NCI-H2081 treated with DMSO at 0.1 percent for 48 hours (cell line): ENCODE measurements at regions not wholly inside any gene's neighbourhood (a gene's known extent, or its start where the extent isn't known, plus 50 kb on each side); places are given as distances from the start of the nearest gene placed in this dataset.
"Not testable (repeated sequence)": the region's sequence is repeated elsewhere in the genome, so short reads cannot be mapped to it uniquely, and the experiment has no call there.

Experiments used
- DNase-seq: peaks from one replicate; lab custom pipeline; 2025; lab: John Stamatoyannopoulos, UW

GRCh38 chr10:118916777-118917176 is 112.7 kb upstream of the NANOS1 start:
- no peak for DNase-seq

DNA sequence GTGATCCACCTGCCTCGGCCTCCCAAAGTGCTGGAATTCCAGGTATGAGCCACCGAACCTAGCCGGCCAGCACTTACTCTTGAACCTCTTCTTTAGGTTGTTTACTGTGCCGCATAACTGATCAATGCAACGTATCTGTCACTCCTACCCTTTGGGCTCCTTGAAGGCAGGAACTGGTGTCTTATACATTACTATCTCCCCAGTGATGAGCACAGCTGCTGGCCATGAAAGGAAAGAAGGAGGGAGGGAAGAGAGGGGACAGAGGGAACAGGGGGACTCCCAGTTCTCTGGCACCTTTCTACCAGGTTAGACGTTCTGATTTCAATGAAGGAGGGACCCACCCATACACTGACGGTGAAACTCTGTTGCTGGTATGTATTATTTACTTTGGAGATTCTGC is 111.8 kb upstream of the NANOS1 start:
- no peak for DNase-seq

DNA sequence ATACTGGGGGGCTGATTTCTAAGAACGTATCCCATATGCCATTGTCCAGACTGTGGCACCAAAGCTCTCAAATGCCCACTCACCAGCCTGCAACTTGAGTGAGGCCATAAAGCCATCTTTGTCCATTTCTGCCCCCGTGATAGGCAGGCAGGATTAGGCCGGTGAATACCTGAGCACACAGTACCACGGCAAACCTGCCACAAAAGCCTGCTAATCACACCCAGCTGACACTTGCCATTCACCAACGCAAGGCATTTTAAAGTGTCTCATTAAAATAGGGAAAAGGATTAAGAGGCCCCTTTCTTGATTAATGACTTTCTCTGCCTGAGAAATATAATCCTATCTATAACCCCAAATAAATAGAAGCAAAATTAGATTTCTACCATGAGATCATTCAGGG is 111.4 kb upstream of the NANOS1 start:
- no peak for DNase-seq

GRCh38 chr10:118918587-118918986 is 110.9 kb upstream of the NANOS1 start:
- no peak for DNase-seq

DNA sequence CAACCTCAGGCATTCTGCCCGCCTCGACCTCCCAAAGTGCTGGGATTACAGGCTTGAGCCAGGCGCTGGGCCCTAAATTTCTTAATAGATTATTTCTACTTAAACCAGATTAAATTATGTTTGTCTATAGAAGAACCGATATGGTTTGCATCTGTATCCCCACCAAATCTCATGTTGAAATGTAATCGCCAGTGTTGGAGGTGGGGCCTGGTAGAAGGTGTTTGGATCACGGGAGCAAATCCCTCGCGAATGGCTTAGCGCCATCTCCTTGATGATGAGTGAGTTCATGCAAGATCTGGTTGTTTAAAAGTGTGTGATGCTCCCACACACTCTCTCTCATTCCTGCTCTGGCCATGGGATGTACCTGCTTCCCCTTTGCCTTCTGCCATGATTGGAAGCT is 109.3 kb upstream of the NANOS1 start:
- DNase-seq = no peak

DNA sequence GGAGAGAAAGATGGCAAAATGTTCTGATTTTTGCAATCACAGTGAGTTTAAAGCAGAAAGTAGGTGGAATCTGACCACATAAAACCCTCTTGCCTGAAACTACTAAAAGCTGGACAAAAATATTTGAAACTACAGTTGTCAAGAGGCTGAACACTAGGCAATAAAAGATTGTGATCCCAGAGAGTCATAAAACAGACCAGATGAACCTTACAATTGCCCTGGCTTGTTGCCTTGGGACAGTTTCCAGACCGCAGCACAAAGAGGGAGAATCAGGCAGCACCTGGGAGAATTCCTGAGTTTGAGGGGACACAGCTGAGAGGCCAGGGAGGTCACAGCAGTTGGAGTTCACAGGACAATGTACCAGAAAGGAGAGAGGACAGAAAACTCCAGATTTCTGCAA is 107.3 kb upstream of the NANOS1 start:
- no peak for DNase-seq

GRCh38 chr10:118922972-118923371 is 106.5 kb upstream of the NANOS1 start:
- no peak for DNase-seq

- DNase-seq = no peak
These were observed 105.0 kb upstream of the NANOS1 start for GRCh38 chr10:118924493-118924892.

DNA sequence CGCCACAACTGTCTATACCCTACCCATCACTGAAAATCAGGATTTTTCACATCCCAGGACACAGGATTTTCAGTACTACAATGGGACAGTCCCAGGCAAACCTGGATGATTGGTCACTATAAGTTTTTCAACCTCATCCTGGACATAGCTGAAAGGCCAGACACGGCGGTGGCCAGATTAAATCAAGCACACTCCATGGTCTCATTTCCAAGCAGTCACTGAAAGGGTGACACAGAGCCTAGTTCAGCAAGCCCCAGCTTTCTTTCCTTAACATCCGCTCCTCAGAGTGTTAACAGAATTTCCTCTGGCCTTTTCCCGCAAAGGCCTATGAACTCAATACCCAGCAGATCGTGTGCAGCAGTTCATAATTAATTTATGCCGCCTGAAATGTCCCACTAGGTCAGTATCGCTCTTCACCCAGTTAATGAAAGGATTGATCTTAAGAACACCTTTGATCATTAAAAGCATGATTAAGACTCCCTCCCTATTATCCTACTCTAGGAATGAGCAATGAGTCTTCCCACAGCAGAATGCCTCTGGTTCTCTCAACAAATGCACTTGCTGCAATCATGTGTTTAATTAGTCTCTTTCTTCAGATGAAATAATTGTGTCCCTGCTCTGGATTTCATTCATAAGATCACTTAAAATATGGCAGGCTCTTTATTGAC is 104.0 kb upstream of the NANOS1 start:
- DNase-seq = no peak

GRCh38 chr10:118926072-118926417 is 103.5 kb upstream of the NANOS1 start:
- DNase-seq = no peak

DNA sequence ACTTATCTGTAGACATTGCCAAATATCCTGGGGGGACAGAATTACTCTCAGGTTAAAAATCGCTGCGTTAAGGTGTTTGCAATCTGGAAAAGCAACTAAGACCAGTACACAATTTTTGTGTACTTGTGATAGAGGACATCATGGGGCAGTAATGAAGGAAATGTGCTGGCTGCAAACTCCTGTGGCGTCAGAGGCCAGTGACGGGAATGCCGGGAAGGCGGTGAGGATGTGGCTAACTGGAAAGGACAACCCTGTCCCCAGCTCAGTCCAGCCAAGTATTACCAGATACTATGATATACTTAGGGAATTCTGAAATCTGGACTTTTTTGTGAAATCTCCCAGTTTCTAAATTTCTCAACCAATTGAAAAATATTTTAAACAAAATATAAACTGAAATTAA is 103.1 kb upstream of the NANOS1 start:
- DNase-seq = no peak

- DNase-seq = no peak
These were observed 102.6 kb upstream of the NANOS1 start for GRCh38 chr10:118926903-118927302.

DNA sequence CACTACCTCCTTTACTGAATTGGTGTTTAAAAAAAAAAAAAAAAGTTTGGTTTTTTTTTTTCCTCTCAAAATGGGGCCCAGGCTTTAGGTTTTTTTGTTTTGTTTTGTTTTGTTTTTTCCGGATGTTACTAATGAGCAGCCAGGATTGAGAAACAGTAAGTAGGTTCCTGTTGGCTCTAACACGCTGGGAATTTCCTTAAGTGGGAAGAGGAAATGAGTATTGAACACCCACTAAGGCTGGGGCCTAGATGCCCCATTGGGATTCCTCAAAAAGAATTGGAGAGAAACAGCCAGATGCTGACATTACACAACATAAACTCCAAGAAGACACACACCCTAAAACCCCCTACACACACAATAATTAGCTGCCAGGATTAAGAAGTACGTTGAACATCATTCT is 102.2 kb upstream of the NANOS1 start:
- no peak for DNase-seq

- DNase-seq = no peak
These were observed 98.9 kb upstream of the NANOS1 start for GRCh38 chr10:118930614-118931013.

- DNase-seq = no peak
These were observed 98.1 kb upstream of the NANOS1 start for GRCh38 chr10:118931436-118931835.

- DNase-seq = not testable (repeated sequence)
These were observed 97.4 kb upstream of the NANOS1 start for GRCh38 chr10:118932154-118932553.

DNA sequence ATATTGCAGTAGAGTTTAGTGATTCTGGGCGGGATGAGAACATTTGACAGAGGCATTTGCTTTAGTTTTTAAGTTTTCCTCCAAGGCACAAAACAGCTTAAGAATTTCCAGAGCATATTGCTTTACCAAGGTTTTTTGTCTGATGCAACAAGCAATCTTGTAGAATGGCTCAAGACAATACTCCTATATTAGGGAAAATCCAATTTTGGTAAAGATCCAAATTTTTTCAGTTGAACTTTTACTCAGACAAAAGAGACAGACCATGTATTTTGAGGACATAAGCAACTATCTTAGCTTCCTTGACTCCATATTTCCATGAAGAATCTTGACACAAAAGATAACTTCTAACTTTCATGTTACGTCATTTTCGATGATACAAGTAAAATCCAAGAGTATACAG is 92.3 kb upstream of the NANOS1 start:
- DNase-seq = no peak

- no peak for DNase-seq
These were observed 90.1 kb upstream of the NANOS1 start for GRCh38 chr10:118939211-118940007.

DNA sequence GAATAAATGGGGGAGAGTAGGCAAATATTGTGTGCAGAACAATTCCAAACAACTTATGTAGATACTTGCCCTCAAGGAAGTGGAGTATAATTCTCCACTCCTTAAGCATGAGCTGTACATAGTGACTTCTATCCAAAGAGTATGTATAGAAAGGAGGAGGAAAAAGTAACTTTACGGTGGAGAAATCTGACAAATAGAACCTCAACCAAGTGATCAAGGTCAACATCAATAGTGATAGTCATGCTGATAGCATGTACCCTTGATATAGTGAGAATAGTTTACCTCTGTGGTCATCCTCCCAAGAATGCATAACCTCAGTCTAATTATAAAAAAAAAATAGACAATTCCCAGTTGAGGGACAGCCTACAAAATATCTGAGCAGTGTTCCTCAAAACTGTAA is 89.1 kb upstream of the NANOS1 start:
- no peak for DNase-seq

DNA sequence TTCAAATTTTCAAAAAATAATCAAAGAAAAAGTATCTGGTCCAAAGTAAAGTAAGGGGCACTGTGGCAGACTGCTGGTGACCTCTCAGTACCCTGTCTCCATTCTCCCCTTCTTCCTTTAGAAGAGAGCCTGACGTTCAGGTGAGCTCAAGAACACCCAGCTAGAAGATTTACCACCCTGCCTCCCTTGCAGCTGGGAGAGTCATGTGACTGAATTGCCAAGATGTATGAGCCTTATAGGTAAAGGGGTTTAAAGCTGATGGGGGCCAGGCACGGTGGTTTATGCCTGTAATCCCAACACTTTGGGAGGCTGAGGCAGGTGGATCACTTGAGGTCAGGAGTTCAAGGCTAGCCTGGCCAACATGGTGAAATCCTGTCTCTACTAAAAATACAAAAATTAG is 86.3 kb upstream of the NANOS1 start:
- DNase-seq = no peak

- DNase-seq = no peak
These were observed 84.4 kb upstream of the NANOS1 start for GRCh38 chr10:118944959-118945633.

DNA sequence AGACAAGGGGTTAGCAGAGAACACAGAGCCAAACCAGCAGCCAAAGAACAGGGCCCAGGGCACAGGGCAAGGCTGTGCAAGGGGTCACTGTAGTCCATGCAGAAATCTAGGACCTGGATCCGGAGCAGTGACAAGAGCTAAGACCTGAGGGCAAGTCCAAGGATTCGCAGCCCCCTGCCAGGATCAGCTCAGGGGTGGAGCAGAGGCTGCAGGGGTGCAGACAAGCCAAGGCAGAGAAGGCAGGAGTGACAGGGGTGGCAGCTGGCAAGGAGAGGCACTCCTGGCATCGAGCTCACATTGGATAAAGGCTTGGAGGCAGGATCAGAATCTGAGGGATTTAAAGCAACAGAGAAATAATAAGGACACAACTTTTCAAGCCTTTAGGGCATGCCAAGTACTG is 80.7 kb upstream of the NANOS1 start:
- no peak for DNase-seq

DNA sequence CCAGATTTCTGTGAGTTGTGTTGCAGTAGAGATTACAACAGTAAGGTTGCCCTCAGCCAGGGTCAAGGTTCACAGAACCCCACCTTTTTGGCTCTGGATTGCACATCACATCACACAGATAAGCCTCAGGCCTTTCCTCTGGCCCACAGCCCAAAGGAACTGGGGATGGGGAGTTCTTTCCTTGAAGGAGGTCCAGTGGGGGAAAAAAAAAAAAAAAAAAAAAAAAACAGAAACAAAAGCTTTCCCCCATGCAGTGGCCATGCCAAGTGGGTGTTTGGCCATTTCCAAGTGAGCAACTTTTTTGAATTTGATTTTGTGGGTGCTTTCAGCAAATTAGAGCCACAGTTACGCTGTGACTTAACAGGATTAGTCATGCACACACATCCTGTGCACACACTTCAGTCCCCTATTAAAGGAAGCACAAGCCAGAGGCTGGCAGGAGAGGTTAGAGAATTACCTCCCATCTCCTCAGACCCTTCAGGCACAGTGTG is 79.3 kb upstream of the NANOS1 start:
- no peak for DNase-seq
